OCI-LY3 (cell line): ENCODE measurements at regions not wholly inside any gene's neighbourhood (a gene's known extent, or its start where the extent isn't known, plus 50 kb on each side); places are given as distances from the start of the nearest gene placed in this dataset.

Experiments
- CTCF ChIP-seq: fragments of 200-600, 300-600 bp; sonication (generic); IDR thresholded peaks from 2 replicates; pipeline ENCODE4 v1.5.1; 2014; ENCODE audit warnings: antibody characterized with exemption, low read length, low read depth
- EZH2phosphoT487 ChIP-seq: fragments of 200-600 bp; shearing (Covaris generic); IDR thresholded peaks from 2 replicates; pipeline ENCODE4 v1.6.1; 2018; ENCODE audit warnings: antibody characterized with exemption, mixed run types, low read depth

GRCh38 chr11:70713988-70714665, 315.8 kb downstream of the CTTN start:
- TF ChIP-seq CTCF: no peak
- TF ChIP-seq EZH2phosphoT487: no peak
